Epithelial cell of esophagus (primary cell): ENCODE measurements at regions not wholly inside any gene's neighbourhood (a gene's known extent, or its start where the extent isn't known, plus 50 kb on each side); places are given as distances from the start of the nearest gene placed in this dataset.
"Not testable (repeated sequence)": the region's sequence is repeated elsewhere in the genome, so short reads cannot be mapped to it uniquely, and the experiment has no call there.

Experiments used
- DNase-seq: peaks from one replicate; pipeline ENCODE4 v3.0.0; 2010; ENCODE audit warnings: low read depth
- H3K4me3 ChIP-seq: 2 replicates; pipeline ENCODE4 v1.5.1; 2011; ENCODE audit warnings: mild to moderate bottlenecking, low read length, control low read depth
- CTCF ChIP-seq: IDR thresholded peaks from 2 replicates; pipeline ENCODE4 v1.5.1; 2011; ENCODE audit warnings: low read depth, mild to moderate bottlenecking, low read length, control low read depth, inconsistent platforms; ENCODE audit not compliant: insufficient read depth; ENCODE audit errors: missing control alignments

- no peak for TF ChIP-seq CTCF
- no peak overlapping the region for H3K4me3 ChIP-seq
- no peak for DNase-seq
Observed at GRCh38 chr15:25090073-25090733, 135.4 kb downstream of the SNRPN start.

- no peak overlapping the region for H3K4me3 ChIP-seq
- no peak for DNase-seq
- TF ChIP-seq CTCF = no peak
Observed at GRCh38 chr15:25091421-25092158, 136.8 kb downstream of the SNRPN start.

- TF ChIP-seq CTCF = no peak
- no peak overlapping the region for H3K4me3 ChIP-seq
- DNase-seq = no peak
Observed at GRCh38 chr15:25092661-25093060, 137.9 kb downstream of the SNRPN start.

GRCh38 chr15:25093455-25094029, 138.8 kb downstream of the SNRPN start:
- DNase-seq = no peak
- no peak for TF ChIP-seq CTCF
- no peak overlapping the region for H3K4me3 ChIP-seq

- no peak overlapping the region for H3K4me3 ChIP-seq
- TF ChIP-seq CTCF = no peak
- DNase-seq = no peak
Observed at GRCh38 chr15:25094066-25094465, 139.3 kb downstream of the SNRPN start.

- no peak for TF ChIP-seq CTCF
- H3K4me3 ChIP-seq = no peak overlapping the region
- no peak for DNase-seq
Observed at GRCh38 chr15:25094519-25094918, 139.7 kb downstream of the SNRPN start.

- no peak for DNase-seq
- TF ChIP-seq CTCF = no peak
- H3K4me3 ChIP-seq = no peak overlapping the region
Observed at GRCh38 chr15:25095179-25095578, 140.4 kb downstream of the SNRPN start.

- DNase-seq, H3K4me3 ChIP-seq: not testable (repeated sequence)
Observed at GRCh38 chr15:25099966-25100365, 145.2 kb downstream of the SNRPN start.
